ENCODE measurements at regions not wholly inside any gene's neighbourhood (a gene's known extent, or its start where the extent isn't known, plus 50 kb on each side); places are given as distances from the start of the nearest gene placed in this dataset.

- no peak for TF ChIP-seq ZNF560 (tag by site-specific recombination; IDR thresholded peaks at IDR 0.05; ENCODE audit: borderline replicate concordance)
- TF ChIP-seq ZNF629 (tag by site-specific recombination; IDR thresholded peaks at IDR 0.05) = no peak
- TF ChIP-seq TRIM28 (IDR thresholded peaks at IDR 0.05; ENCODE audit: borderline replicate concordance, low read length) = no peak
Observed at GRCh38 chr13:22662771-22663170, 518.0 kb upstream of the SGCG start (continued).

- Histone ChIP-seq H3K4me3 (ENCODE audit: low read depth, low read length) (no peak overlapping the region), H3K27ac (ENCODE audit: extremely low read depth, low read depth, low read length) (no peak overlapping the region), H3K9me3 (ENCODE audit: control insufficient read depth, insufficient read depth, low read depth, low read length) (no peaks in the 10 kb centered on the region), H3K4me1 (ENCODE audit: control insufficient read depth, insufficient read depth, low read length) (no peaks in the 10 kb centered on the region), H3K36me3 (ENCODE audit: control insufficient read depth in 2 of 2, insufficient read depth in 1 of 2, low read length in 2 of 2) (no peaks in the 10 kb centered on the region)
- TF ChIP-seq PRDM4 (tag by site-specific recombination; IDR thresholded peaks at IDR 0.05) = no peak
- TF ChIP-seq ZNF704 (tag by site-specific recombination; IDR thresholded peaks at IDR 0.05) = no peak
- no peak for TF ChIP-seq ZNF202 (tag by site-specific recombination; IDR thresholded peaks at IDR 0.05; ENCODE audit: borderline replicate concordance)
- no peak for TF ChIP-seq FEZF1 (tag by site-specific recombination; IDR thresholded peaks at IDR 0.05)
- TF ChIP-seq SP3 (tag by site-specific recombination; IDR thresholded peaks at IDR 0.05) = no peak
- no peak for TF ChIP-seq ZNF488 (tag by site-specific recombination; IDR thresholded peaks at IDR 0.05)
- TF ChIP-seq ZNF174 (tag by site-specific recombination; IDR thresholded peaks at IDR 0.05) = no peak
- TF ChIP-seq ZNF560 (tag by site-specific recombination; IDR thresholded peaks at IDR 0.05; ENCODE audit: borderline replicate concordance) = no peak
- no peak for TF ChIP-seq ZNF157 (tag by site-specific recombination; IDR thresholded peaks at IDR 0.05)
- TF ChIP-seq ZNF561 (tag by site-specific recombination; IDR thresholded peaks at IDR 0.05; ENCODE audit: borderline replicate concordance) = no peak
- TF ChIP-seq KLF17 (tag by site-specific recombination; IDR thresholded peaks at IDR 0.05) = no peak
- no peak for TF ChIP-seq ZNF114 (tag by site-specific recombination; IDR thresholded peaks at IDR 0.05)
- POLR2A ChIA-PET = no interaction called here
- CTCF ChIA-PET = interaction anchor here (0.9 kb wide), 1 partner anchor 23 kb away, joined by 3 read pairs; no protein-coding TSS in a partner anchor
Observed at GRCh38 chr13:22665506-22665905, 515.3 kb upstream of the SGCG start.

GRCh38 chr13:22690756-22691155 is 490.0 kb upstream of the SGCG start:
- CTCF ChIA-PET = no interaction called here
- POLR2A ChIA-PET = no interaction called here
- H3K4me3 ChIP-seq (ENCODE audit: low read depth, low read length) = no peak overlapping the region
- no peak overlapping the region for H3K27ac ChIP-seq (ENCODE audit: extremely low read depth, low read depth, low read length)
- H3K4me1 ChIP-seq (ENCODE audit: control insufficient read depth, insufficient read depth, low read length) = no peaks in the 10 kb centered on the region
- H3K9me3 ChIP-seq (ENCODE audit: control insufficient read depth, insufficient read depth, low read depth, low read length) = no peaks in the 10 kb centered on the region
- no peaks in the 10 kb centered on the region for H3K36me3 ChIP-seq (ENCODE audit: control insufficient read depth in 2 of 2, insufficient read depth in 1 of 2, low read length in 2 of 2)
- TF ChIP-seq FEZF1 (tag by site-specific recombination; IDR thresholded peaks at IDR 0.05) (no peak), SCRT2 (tag by site-specific recombination; IDR thresholded peaks at IDR 0.05) (no peak), REPIN1 (tag by site-specific recombination; IDR thresholded peaks at IDR 0.05; ENCODE audit: low read depth) (no peak), ZBTB48 (tag by site-specific recombination; IDR thresholded peaks at IDR 0.05) (no peak), ZNF391 (tag by site-specific recombination; IDR thresholded peaks at IDR 0.05; ENCODE audit: borderline replicate concordance, low read depth) (no peak), ZNF645 (tag by site-specific recombination; IDR thresholded peaks at IDR 0.05) (no peak), ZNF449 (tag by site-specific recombination; IDR thresholded peaks at IDR 0.05) (no peak), ZSCAN23 (tag by site-specific recombination; IDR thresholded peaks at IDR 0.05) (no peak), GLI4 (tag by site-specific recombination; IDR thresholded peaks at IDR 0.05) (no peak), ZNF530 (tag by site-specific recombination; IDR thresholded peaks at IDR 0.05; ENCODE audit: low read depth) (no peak), ZNF488 (tag by site-specific recombination; IDR thresholded peaks at IDR 0.05) (no peak)
